ENCODE measurements at regions not wholly inside any gene's neighbourhood (a gene's known extent, or its start where the extent isn't known, plus 50 kb on each side); places are given as distances from the start of the nearest gene placed in this dataset.

- TF ChIP-seq CTCF (IDR thresholded peaks at IDR 0.05), result no peak
- Histone ChIP-seq H3K4me3 (no peak overlapping the region), H3K9me3 (no peaks in the 10 kb centered on the region), H3K4me1 (no peaks in the 10 kb centered on the region), H3K36me3 (no peaks in the 10 kb centered on the region), H3K27me3 (no peaks in the 10 kb centered on the region), H3K27ac (no peak overlapping the region)
- WGBS, 2 donors, result 60 to 68% methylated on average over 2 of the region's 2 CpGs
- ATAC-seq, result no peak
- intact Hi-C loops (cut with DNase I), result no loop called here
- DNase-seq, result no peak
- FAIRE-seq, result no peak
These were observed 88.7 kb downstream of the NR1D2 start for GRCh38 chr3:24033818-24034217.

- FAIRE-seq, result no peak
- Histone ChIP-seq H3K9me3 (no peaks in the 10 kb centered on the region), H3K36me3 (no peaks in the 10 kb centered on the region), H3K27ac (no peak overlapping the region), H3K4me1 (no peaks in the 10 kb centered on the region), H3K27me3 (no peaks in the 10 kb centered on the region), H3K4me3 (no peak overlapping the region)
- ATAC-seq, result no peak
- intact Hi-C loops (cut with DNase I), result no loop called here
- no peak for TF ChIP-seq CTCF (IDR thresholded peaks at IDR 0.05)
- no peak for DNase-seq
These were observed 89.4 kb downstream of the NR1D2 start for GRCh38 chr3:24034464-24034863.

GRCh38 chr3:24037971-24038370 lies 92.9 kb downstream of the NR1D2 start:
- Histone ChIP-seq H3K27ac (no peak overlapping the region), H3K9me3 (no peaks in the 10 kb centered on the region), H3K4me1 (no peaks in the 10 kb centered on the region), H3K36me3 (no peaks in the 10 kb centered on the region), H3K4me3 (no peak overlapping the region), H3K27me3 (no peaks in the 10 kb centered on the region)
- FAIRE-seq (no peak), ATAC-seq (no peak), DNase-seq (no peak)
- intact Hi-C loops (cut with DNase I), result no loop called here
- 84 to 88% methylated on average over 2 of the region's 2 CpGs for WGBS, 2 donors
- no peak for TF ChIP-seq CTCF (IDR thresholded peaks at IDR 0.05)

GRCh38 chr3:24040311-24040710 lies 95.2 kb downstream of the NR1D2 start:
- TF ChIP-seq CTCF (IDR thresholded peaks at IDR 0.05), result no peak
- Histone ChIP-seq H3K36me3 (no peaks in the 10 kb centered on the region), H3K27me3 (no peaks in the 10 kb centered on the region), H3K27ac (no peak overlapping the region), H3K9me3 (no peaks in the 10 kb centered on the region), H3K4me1 (no peaks in the 10 kb centered on the region), H3K4me3 (no peak overlapping the region)
- DNase-seq, result no peak
- intact Hi-C loops (cut with DNase I), result no loop called here
- ATAC-seq, result no peak
- no peak for FAIRE-seq
- 91 to 92% methylated on average over 3 of the region's 3 CpGs for WGBS, 2 donors

- ATAC-seq, result peak in 1 of 4 donors; percentile 42
- no peak for DNase-seq
These were observed 97.3 kb downstream of the NR1D2 start for GRCh38 chr3:24042174-24043059.

More at GRCh38 chr3:24042174-24043059, 97.3 kb downstream of the NR1D2 start:
- TF ChIP-seq CTCF (IDR thresholded peaks at IDR 0.05), result no peak
- peak overlapping the region in 1 of 4 donors; percentile 20 for H3K27ac ChIP-seq
- 72 to 74% methylated on average over 10 of the region's 10 CpGs for WGBS, 2 donors
- no peaks in the 10 kb centered on the region for H3K4me1 ChIP-seq
- no peak overlapping the region for H3K4me3 ChIP-seq
- H3K36me3 ChIP-seq, result no peaks in the 10 kb centered on the region
- intact Hi-C loops (cut with DNase I), result no loop called here
- no peaks in the 10 kb centered on the region for H3K9me3 ChIP-seq
- no peaks in the 10 kb centered on the region for H3K27me3 ChIP-seq
- peak; percentile 93 for FAIRE-seq

All from pancreas (tissue), 10 donors.